PFSK-1 (cell line): ENCODE measurements at regions not wholly inside any gene's neighbourhood (a gene's known extent, or its start where the extent isn't known, plus 50 kb on each side); places are given as distances from the start of the nearest gene placed in this dataset.

ENCODE experiments used
- FOXP2 ChIP-seq: optimal IDR thresholded peaks from 2 replicates; pipeline ENCODE3; 2011; ENCODE audit warnings: borderline replicate concordance, control low read depth, inconsistent platforms; ENCODE audit not compliant: insufficient read depth; ENCODE audit errors: extremely low read length, extremely low read depth
- POLR2AphosphoS5 ChIP-seq: IDR thresholded peaks from 2 replicates; pipeline ENCODE4 v1.6.1; 2012; ENCODE audit warnings: low read depth, mild to moderate bottlenecking, control low read depth, low read length, moderate library complexity
- SIN3A ChIP-seq: IDR thresholded peaks from 2 replicates; pipeline ENCODE4 v1.6.1; 2012; ENCODE audit warnings: mild to moderate bottlenecking, low read length, moderate library complexity, borderline replicate concordance; ENCODE audit not compliant: insufficient read depth
- TAF1 ChIP-seq: IDR thresholded peaks from 2 replicates; pipeline ENCODE4 v1.6.1; 2012; ENCODE audit warnings: low read length, control low read depth, borderline replicate concordance; ENCODE audit not compliant: insufficient read depth
- TF ChIP-seq, protein P1 (sequence below), 2 experiments: IDR thresholded peaks; 2 replicates each; pipeline versions ENCODE4 v1.6.1 to v1.8.0; 2011 to 2012; ENCODE audit warnings: low read depth in 2 of 2, low read length in 2 of 2, control low read depth in 1 of 2, inconsistent platforms in 1 of 2, mild to moderate bottlenecking in 1 of 2, moderate library complexity in 1 of 2; ENCODE audit not compliant: insufficient read depth in 1 of 2

- TF ChIP-seq POLR2AphosphoS5 (no peak), SIN3A (no peak), TAF1 (no peak), FOXP2 (no peak)
- TF ChIP-seq, protein P1, sequence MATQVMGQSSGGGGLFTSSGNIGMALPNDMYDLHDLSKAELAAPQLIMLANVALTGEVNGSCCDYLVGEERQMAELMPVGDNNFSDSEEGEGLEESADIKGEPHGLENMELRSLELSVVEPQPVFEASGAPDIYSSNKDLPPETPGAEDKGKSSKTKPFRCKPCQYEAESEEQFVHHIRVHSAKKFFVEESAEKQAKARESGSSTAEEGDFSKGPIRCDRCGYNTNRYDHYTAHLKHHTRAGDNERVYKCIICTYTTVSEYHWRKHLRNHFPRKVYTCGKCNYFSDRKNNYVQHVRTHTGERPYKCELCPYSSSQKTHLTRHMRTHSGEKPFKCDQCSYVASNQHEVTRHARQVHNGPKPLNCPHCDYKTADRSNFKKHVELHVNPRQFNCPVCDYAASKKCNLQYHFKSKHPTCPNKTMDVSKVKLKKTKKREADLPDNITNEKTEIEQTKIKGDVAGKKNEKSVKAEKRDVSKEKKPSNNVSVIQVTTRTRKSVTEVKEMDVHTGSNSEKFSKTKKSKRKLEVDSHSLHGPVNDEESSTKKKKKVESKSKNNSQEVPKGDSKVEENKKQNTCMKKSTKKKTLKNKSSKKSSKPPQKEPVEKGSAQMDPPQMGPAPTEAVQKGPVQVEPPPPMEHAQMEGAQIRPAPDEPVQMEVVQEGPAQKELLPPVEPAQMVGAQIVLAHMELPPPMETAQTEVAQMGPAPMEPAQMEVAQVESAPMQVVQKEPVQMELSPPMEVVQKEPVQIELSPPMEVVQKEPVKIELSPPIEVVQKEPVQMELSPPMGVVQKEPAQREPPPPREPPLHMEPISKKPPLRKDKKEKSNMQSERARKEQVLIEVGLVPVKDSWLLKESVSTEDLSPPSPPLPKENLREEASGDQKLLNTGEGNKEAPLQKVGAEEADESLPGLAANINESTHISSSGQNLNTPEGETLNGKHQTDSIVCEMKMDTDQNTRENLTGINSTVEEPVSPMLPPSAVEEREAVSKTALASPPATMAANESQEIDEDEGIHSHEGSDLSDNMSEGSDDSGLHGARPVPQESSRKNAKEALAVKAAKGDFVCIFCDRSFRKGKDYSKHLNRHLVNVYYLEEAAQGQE (IDR thresholded peaks at IDR 0.05; ENCODE audit: insufficient read depth in 1 of 2, low read depth in 2 of 2, low read length in 2 of 2) = no peak
Measured at GRCh38 chr13:91054902-91055301, 292.6 kb upstream of the MIR17HG start.

GRCh38 chr13:91056746-91057145 is 290.7 kb upstream of the MIR17HG start:
- TF ChIP-seq POLR2AphosphoS5 (no peak), TAF1 (no peak), SIN3A (no peak), FOXP2 (no peak)
- TF ChIP-seq, protein P1 (IDR thresholded peaks at IDR 0.05; ENCODE audit: insufficient read depth in 1 of 2, low read depth in 2 of 2, low read length in 2 of 2) = no peak

- TF ChIP-seq POLR2AphosphoS5 (no peak), TAF1 (no peak), SIN3A (no peak), FOXP2 (no peak)
- TF ChIP-seq, protein P1 (IDR thresholded peaks at IDR 0.05; ENCODE audit: insufficient read depth in 1 of 2, low read depth in 2 of 2, low read length in 2 of 2) = peak; percentile 39 to 86; a peak in 3 of 4 replicates
Measured at GRCh38 chr13:91058066-91058465, 289.4 kb upstream of the MIR17HG start.

DNA sequence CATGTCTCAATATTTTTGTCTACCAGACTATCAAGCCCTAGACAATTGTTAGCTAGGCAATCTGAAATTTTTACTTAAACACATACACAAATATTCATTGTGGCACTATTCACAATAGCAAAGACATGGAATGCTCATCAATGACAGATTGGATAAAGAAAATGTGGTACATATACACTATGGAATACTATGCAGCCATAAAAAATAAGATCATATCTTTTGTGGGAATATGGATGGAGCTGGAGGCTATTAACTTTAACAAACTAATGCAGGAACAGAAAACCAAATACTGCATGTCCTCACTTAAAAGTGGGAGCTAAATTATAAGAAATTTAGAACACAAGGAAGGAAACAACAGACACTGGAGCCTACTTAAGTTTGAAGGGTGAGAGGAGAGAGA is 288.6 kb upstream of the MIR17HG start:
- TF ChIP-seq FOXP2 = no peak
- no peak for TF ChIP-seq TAF1
- TF ChIP-seq POLR2AphosphoS5 = no peak
- TF ChIP-seq SIN3A = no peak
- TF ChIP-seq, protein P1 (IDR thresholded peaks at IDR 0.05; ENCODE audit: insufficient read depth in 1 of 2, low read depth in 2 of 2, low read length in 2 of 2) = no peak

- TF ChIP-seq, protein P1 (IDR thresholded peaks at IDR 0.05; ENCODE audit: insufficient read depth in 1 of 2, low read depth in 2 of 2, low read length in 2 of 2) = no peak
- no peak for TF ChIP-seq TAF1
- TF ChIP-seq SIN3A = no peak
- TF ChIP-seq POLR2AphosphoS5 = no peak
- no peak for TF ChIP-seq FOXP2
Measured at GRCh38 chr13:91066745-91067144, 280.7 kb upstream of the MIR17HG start.
